GM18520 (cell line): ENCODE measurements at regions not wholly inside any gene's neighbourhood (a gene's known extent, or its start where the extent isn't known, plus 50 kb on each side); places are given as distances from the start of the nearest gene placed in this dataset.

ENCODE experiments used
- ATAC-seq: cut with Tn5 transposase; IDR thresholded peaks from one replicate; pipeline ENCODE4 v1.9.1; 2021; ENCODE audit not compliant: unreplicated experiment

GRCh38 chr10:91035650-91036292, 114.9 kb upstream of the ANKRD1 start:
- ATAC-seq: no peak

GRCh38 chr10:91036807-91037411, 116.0 kb upstream of the ANKRD1 start:
- no peak for ATAC-seq

- no peak for ATAC-seq
Measured at GRCh38 chr10:91038971-91039370, 118.1 kb upstream of the ANKRD1 start.

- no peak for ATAC-seq
Measured at GRCh38 chr10:91040343-91040742, 119.5 kb upstream of the ANKRD1 start.

GRCh38 chr10:91042069-91042468, 121.2 kb upstream of the ANKRD1 start:
- ATAC-seq: no peak

GRCh38 chr10:91043173-91043910, 122.5 kb upstream of the ANKRD1 start:
- no peak for ATAC-seq

GRCh38 chr10:91046869-91047268, 126.0 kb upstream of the ANKRD1 start:
- ATAC-seq: no peak

GRCh38 chr10:91048380-91048779, 127.5 kb upstream of the ANKRD1 start:
- ATAC-seq: no peak

GRCh38 chr10:91049296-91049987, 128.6 kb upstream of the ANKRD1 start:
- no peak for ATAC-seq

GRCh38 chr10:91049988-91050360, 129.1 kb upstream of the ANKRD1 start:
- no peak for ATAC-seq

GRCh38 chr10:91050371-91051034, 129.6 kb upstream of the ANKRD1 start:
- no peak for ATAC-seq

GRCh38 chr10:91051829-91052228, 130.9 kb upstream of the ANKRD1 start:
- no peak for ATAC-seq

- ATAC-seq: no peak
Measured at GRCh38 chr10:91054325-91054724, 133.4 kb upstream of the ANKRD1 start.

GRCh38 chr10:91061187-91061586, 140.3 kb upstream of the ANKRD1 start:
- ATAC-seq: no peak

GRCh38 chr10:91061608-91062007, 140.7 kb upstream of the ANKRD1 start:
- no peak for ATAC-seq

GRCh38 chr10:91062091-91062490, 141.2 kb upstream of the ANKRD1 start:
- no peak for ATAC-seq

GRCh38 chr10:91071786-91072185, 148.7 kb upstream of the PCGF5 start:
- ATAC-seq: no peak

- ATAC-seq: no peak
Measured at GRCh38 chr10:91073286-91073979, 147.0 kb upstream of the PCGF5 start.

GRCh38 chr10:91076991-91077548, 143.4 kb upstream of the PCGF5 start:
- ATAC-seq: no peak

GRCh38 chr10:91077549-91078071, 142.9 kb upstream of the PCGF5 start:
- no peak for ATAC-seq
